ENCODE measurements at regions not wholly inside any gene's neighbourhood (a gene's known extent, or its start where the extent isn't known, plus 50 kb on each side); places are given as distances from the start of the nearest gene placed in this dataset.

DNA sequence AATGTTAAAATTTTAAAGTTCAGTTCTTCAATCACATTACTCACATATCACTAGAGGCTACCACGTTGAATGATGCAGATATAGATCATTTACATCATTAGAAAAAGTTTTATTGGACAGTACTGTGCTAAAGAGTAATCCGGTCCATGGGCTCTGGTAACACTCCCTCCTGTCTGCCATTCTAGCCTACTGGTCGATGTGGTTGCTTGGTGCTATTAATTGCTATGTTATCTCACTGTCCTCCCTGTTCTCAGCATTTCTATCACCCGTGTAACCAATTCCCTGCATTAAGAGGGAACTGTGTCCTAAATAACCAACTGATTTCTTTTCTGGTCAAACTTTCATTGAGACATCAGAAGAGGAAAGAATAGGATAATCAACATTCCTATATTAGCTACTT is 347.5 kb upstream of the RBMS3 start:
- no peaks in the 10 kb centered on the region for H3K4me1 ChIP-seq (ENCODE audit: control insufficient read depth, insufficient read depth, low read length)
- H3K27me3 ChIP-seq (ENCODE audit: control insufficient read depth, insufficient read depth, low read length), result no peaks in the 10 kb centered on the region
- ATAC-seq (no peak), DNase-seq (ENCODE audit: low read depth, low spot score) (no peak)
- intact Hi-C loops (cut with micrococcal nuclease; ENCODE audit: unreplicated experiment) (no loop called here), in situ Hi-C loops (cut with HindIII; ENCODE audit: low pct_unique_long_range_greater_than_20kb, low sequenced_read_pairs) (no loop called here)
- no peak overlapping the region for H3K4me3 ChIP-seq (ENCODE audit: low read depth in 2 of 2, low read length in 2 of 2)
- H3K9me3 ChIP-seq (ENCODE audit: control insufficient read depth, insufficient read depth, low read depth, low read length), result no peaks in the 10 kb centered on the region
- TF ChIP-seq POLR2AphosphoS5 (IDR thresholded peaks at IDR 0.05; ENCODE audit: low read depth, low read length) (no peak), TCF7L2 (IDR thresholded peaks at IDR 0.05; ENCODE audit: low read depth, low read length) (no peak), SIN3A (IDR thresholded peaks at IDR 0.05; ENCODE audit: borderline replicate concordance, insufficient read depth, low read depth, low read length) (no peak)
- TF ChIP-seq, protein P1, sequence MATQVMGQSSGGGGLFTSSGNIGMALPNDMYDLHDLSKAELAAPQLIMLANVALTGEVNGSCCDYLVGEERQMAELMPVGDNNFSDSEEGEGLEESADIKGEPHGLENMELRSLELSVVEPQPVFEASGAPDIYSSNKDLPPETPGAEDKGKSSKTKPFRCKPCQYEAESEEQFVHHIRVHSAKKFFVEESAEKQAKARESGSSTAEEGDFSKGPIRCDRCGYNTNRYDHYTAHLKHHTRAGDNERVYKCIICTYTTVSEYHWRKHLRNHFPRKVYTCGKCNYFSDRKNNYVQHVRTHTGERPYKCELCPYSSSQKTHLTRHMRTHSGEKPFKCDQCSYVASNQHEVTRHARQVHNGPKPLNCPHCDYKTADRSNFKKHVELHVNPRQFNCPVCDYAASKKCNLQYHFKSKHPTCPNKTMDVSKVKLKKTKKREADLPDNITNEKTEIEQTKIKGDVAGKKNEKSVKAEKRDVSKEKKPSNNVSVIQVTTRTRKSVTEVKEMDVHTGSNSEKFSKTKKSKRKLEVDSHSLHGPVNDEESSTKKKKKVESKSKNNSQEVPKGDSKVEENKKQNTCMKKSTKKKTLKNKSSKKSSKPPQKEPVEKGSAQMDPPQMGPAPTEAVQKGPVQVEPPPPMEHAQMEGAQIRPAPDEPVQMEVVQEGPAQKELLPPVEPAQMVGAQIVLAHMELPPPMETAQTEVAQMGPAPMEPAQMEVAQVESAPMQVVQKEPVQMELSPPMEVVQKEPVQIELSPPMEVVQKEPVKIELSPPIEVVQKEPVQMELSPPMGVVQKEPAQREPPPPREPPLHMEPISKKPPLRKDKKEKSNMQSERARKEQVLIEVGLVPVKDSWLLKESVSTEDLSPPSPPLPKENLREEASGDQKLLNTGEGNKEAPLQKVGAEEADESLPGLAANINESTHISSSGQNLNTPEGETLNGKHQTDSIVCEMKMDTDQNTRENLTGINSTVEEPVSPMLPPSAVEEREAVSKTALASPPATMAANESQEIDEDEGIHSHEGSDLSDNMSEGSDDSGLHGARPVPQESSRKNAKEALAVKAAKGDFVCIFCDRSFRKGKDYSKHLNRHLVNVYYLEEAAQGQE (IDR thresholded peaks at IDR 0.05; ENCODE audit: insufficient read depth in 1 of 2, low read depth in 2 of 2, low read length in 1 of 2), result no peak
- TF ChIP-seq, protein P2, sequence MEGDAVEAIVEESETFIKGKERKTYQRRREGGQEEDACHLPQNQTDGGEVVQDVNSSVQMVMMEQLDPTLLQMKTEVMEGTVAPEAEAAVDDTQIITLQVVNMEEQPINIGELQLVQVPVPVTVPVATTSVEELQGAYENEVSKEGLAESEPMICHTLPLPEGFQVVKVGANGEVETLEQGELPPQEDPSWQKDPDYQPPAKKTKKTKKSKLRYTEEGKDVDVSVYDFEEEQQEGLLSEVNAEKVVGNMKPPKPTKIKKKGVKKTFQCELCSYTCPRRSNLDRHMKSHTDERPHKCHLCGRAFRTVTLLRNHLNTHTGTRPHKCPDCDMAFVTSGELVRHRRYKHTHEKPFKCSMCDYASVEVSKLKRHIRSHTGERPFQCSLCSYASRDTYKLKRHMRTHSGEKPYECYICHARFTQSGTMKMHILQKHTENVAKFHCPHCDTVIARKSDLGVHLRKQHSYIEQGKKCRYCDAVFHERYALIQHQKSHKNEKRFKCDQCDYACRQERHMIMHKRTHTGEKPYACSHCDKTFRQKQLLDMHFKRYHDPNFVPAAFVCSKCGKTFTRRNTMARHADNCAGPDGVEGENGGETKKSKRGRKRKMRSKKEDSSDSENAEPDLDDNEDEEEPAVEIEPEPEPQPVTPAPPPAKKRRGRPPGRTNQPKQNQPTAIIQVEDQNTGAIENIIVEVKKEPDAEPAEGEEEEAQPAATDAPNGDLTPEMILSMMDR (IDR thresholded peaks at IDR 0.05), result no peak
- H3K36me3 ChIP-seq (ENCODE audit: control insufficient read depth, insufficient read depth, low read length), result no peaks in the 10 kb centered on the region
- no peak overlapping the region for H3K27ac ChIP-seq (ENCODE audit: low read length)
- BruUV-seq (replicated peaks), result no TSS peak
- ChIA-PET POLR2A (no interaction called here), CTCF (no interaction called here)

DNA sequence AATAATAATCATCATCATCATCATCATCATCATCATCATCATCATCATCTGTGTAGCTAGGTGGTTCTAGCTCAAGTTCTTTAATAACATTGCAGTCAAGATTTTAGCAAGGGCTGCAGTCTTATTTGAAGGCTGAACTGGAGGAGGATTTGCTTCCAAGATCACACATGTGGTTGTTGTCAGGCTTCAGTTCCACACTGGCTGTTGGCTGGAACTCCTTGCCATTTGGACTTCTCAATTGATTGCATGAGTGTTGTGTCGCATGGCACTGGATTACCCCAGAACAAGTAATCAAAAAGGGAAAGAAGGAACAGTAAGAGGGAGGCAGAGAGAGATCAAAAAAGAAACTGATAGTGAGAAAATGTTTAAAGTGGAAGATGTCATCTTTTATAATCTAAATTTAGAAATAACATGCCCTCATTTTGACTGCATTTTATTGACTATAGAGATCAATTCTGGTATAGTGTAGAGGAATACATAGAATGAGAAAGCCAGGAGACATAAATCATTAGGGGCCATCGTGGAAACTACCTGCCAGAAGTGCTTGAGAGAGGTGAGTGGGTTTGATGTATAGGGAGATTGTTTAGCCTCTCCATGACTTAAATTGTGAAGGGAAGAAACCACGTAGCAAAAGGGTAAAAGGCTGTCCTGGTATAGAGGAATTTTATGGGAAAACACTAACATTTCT is 346.6 kb upstream of the RBMS3 start:
- ATAC-seq (no peak), DNase-seq (ENCODE audit: low read depth, low spot score) (no peak)
- H3K36me3 ChIP-seq (ENCODE audit: control insufficient read depth, insufficient read depth, low read length), result no peaks in the 10 kb centered on the region
- H3K4me1 ChIP-seq (ENCODE audit: control insufficient read depth, insufficient read depth, low read length), result no peaks in the 10 kb centered on the region
- intact Hi-C loops (cut with micrococcal nuclease; ENCODE audit: unreplicated experiment) (no loop called here), in situ Hi-C loops (cut with HindIII; ENCODE audit: low pct_unique_long_range_greater_than_20kb, low sequenced_read_pairs) (no loop called here)
- H3K27me3 ChIP-seq (ENCODE audit: control insufficient read depth, insufficient read depth, low read length), result no peaks in the 10 kb centered on the region
- CTCF ChIA-PET, result no interaction called here
- H3K27ac ChIP-seq (ENCODE audit: low read length), result no peak overlapping the region
- POLR2A ChIA-PET, result no interaction called here
- H3K4me3 ChIP-seq (ENCODE audit: low read depth in 2 of 2, low read length in 2 of 2), result no peak overlapping the region
- H3K9me3 ChIP-seq (ENCODE audit: control insufficient read depth, insufficient read depth, low read depth, low read length), result no peaks in the 10 kb centered on the region
- BruUV-seq (replicated peaks), result no TSS peak
- no peak for TF ChIP-seq POLR2AphosphoS5 (IDR thresholded peaks at IDR 0.05; ENCODE audit: low read depth, low read length)
- TF ChIP-seq SIN3A (IDR thresholded peaks at IDR 0.05; ENCODE audit: borderline replicate concordance, insufficient read depth, low read depth, low read length), result no peak
- TF ChIP-seq, protein P1 (IDR thresholded peaks at IDR 0.05; ENCODE audit: insufficient read depth in 1 of 2, low read depth in 2 of 2, low read length in 1 of 2), result no peak
- TF ChIP-seq, protein P2 (IDR thresholded peaks at IDR 0.05), result no peak
- TF ChIP-seq TCF7L2 (IDR thresholded peaks at IDR 0.05; ENCODE audit: low read depth, low read length), result no peak
